Natural killer cell (primary cell): ENCODE measurements at regions not wholly inside any gene's neighbourhood (a gene's known extent, or its start where the extent isn't known, plus 50 kb on each side); places are given as distances from the start of the nearest gene placed in this dataset.

Experiments
- ATAC-seq, 3 donors: fragments of 150-1000 bp in 2 of 3; fragments of 200-7000 bp in 1 of 3; cut with Tn5 transposase; 1 replicate in 1 of 3; 2 replicates in 2 of 3; pipeline ENCODE4 v1.10.0; 2021; ENCODE audit warnings: mild to moderate bottlenecking in 2 of 3, moderate library complexity in 2 of 3
- DNase-seq, 2 donors: peaks; one replicate each; pipeline versions ENCODE4 v3.0.0 to v3.0.0-alpha.2; 2013 to 2021; ENCODE audit warnings: mixed read lengths in 1 of 2
- H3K27ac ChIP-seq: one replicate; pipeline ENCODE4 v1.5.1; 2013; ENCODE audit warnings: mild to moderate bottlenecking, low read length
- H3K27me3 ChIP-seq: one replicate; pipeline ENCODE4 v1.6.1; 2013; ENCODE audit warnings: low read length; ENCODE audit not compliant: control insufficient read depth, insufficient read depth
- H3K36me3 ChIP-seq: one replicate; pipeline ENCODE4 v1.6.1; 2013; ENCODE audit warnings: low read length; ENCODE audit not compliant: control insufficient read depth, insufficient read depth
- H3K4me1 ChIP-seq: one replicate; pipeline ENCODE4 v1.6.1; 2013; ENCODE audit warnings: low read length; ENCODE audit not compliant: control insufficient read depth, insufficient read depth
- H3K4me3 ChIP-seq: one replicate; pipeline ENCODE4 v1.5.1; 2013; ENCODE audit warnings: low read length
- H3K9me3 ChIP-seq: one replicate; pipeline ENCODE4 v1.6.1; 2013; ENCODE audit warnings: low read length; ENCODE audit not compliant: control insufficient read depth, insufficient read depth
- H3K27ac Mint-ChIP-seq, 2 donors: one replicate each; pipeline ENCODE4 v1.8.0; 2022; ENCODE audit warnings: mild to moderate bottlenecking in 2 of 2, mixed read lengths in 2 of 2, moderate library complexity in 1 of 2
- H3K27me3 Mint-ChIP-seq, 2 donors: one replicate each; pipeline ENCODE4 v1.8.0; 2022; ENCODE audit warnings: low read depth in 2 of 2, mixed read lengths in 2 of 2
- H3K36me3 Mint-ChIP-seq: one replicate; pipeline ENCODE4 v1.8.0; 2022; ENCODE audit warnings: mixed read lengths
- H3K4me1 Mint-ChIP-seq, 2 donors: one replicate each; pipeline ENCODE4 v1.8.0; 2022; ENCODE audit warnings: mixed read lengths in 2 of 2
- H3K4me3 Mint-ChIP-seq: one replicate; pipeline ENCODE4 v1.8.0; 2022; ENCODE audit warnings: mild to moderate bottlenecking, moderate library complexity, mixed read lengths
- H3K9me3 Mint-ChIP-seq, 2 donors: one replicate each; pipeline ENCODE4 v1.8.0; 2022; ENCODE audit warnings: mixed read lengths in 2 of 2
- WGBS: methylation state at CpG from one replicate; pipeline ENCODE4 v1.1.7; 2013; ENCODE audit warnings: missing lambda C conversion rate; ENCODE audit not compliant: insufficient coverage; 5-methylcytosine and 5-hydroxymethylcytosine counted together
- intact Hi-C: fragments of 100-400 bp; cut with micrococcal nuclease; formaldehyde crosslinking; loops from one replicate; pipeline ENCODE4 v1.14.2; 2022
- TF ChIP-seq, protein P1 (sequence below): fragments of 200-600 bp; IDR thresholded peaks from one replicate; pipeline ENCODE4 v1.8.0; 2022; ENCODE audit warnings: antibody characterized with exemption

DNA sequence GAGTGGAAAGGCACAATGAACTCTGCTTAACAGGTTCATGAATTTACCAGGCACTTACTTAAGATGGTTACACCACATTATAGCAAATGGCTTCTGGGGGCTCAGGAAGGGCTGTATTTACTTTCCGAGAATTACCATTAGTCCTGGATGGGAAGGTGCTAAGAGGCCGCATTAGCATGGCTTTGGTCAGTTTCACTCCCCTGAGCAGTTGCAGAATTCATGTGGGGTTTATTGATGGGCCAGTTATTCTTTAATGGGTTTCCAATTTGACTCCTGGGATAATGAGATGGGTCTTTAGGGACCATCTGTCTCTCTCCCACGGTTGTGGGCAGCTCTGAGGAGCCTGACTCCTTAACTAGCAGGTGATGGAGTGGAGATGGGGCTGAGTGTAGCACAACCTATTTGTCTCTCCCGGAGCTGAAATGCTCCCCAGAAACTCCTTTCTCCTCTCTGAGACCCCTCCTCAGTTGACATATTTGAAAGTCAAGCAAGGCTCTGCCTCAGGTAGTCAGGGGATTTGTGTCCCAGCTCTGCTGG lies 652.5 kb downstream of the HS3ST4 start:
- no peaks in the 10 kb centered on the region for H3K36me3 ChIP-seq
- no peak overlapping the region for H3K4me3 ChIP-seq

DNA sequence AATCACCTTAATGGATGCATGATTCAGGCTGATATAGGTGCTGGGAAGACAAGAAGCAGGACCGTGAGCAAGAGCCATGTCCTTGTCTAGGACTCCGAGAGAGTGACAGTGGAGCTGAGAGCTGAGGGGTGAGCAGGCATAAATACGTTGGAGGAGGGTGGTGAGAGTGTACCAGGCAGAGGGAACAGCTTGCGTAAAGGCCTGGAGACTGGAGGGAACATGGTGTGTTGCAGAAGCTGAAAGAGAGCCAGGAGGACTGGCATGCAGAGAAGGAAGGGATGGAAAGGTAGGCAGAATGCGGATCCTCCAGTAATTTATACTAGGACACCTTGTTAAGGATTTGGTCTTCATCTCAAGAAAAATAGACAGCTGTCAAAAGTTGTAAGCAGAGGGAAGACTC lies 653.2 kb downstream of the HS3ST4 start:
- H3K27ac Mint-ChIP-seq: no peak overlapping the region
- no peak for ATAC-seq
- WGBS: 84% methylated on average over 5 of the region's 5 CpGs
- H3K27me3 Mint-ChIP-seq: peaks cover 3 to 7% of the 10 kb centered on the region in 2 donors
- DNase-seq: no peak
- no peak overlapping the region for H3K4me3 Mint-ChIP-seq
- H3K27me3 ChIP-seq: no peaks in the 10 kb centered on the region
- TF ChIP-seq, protein P1, sequence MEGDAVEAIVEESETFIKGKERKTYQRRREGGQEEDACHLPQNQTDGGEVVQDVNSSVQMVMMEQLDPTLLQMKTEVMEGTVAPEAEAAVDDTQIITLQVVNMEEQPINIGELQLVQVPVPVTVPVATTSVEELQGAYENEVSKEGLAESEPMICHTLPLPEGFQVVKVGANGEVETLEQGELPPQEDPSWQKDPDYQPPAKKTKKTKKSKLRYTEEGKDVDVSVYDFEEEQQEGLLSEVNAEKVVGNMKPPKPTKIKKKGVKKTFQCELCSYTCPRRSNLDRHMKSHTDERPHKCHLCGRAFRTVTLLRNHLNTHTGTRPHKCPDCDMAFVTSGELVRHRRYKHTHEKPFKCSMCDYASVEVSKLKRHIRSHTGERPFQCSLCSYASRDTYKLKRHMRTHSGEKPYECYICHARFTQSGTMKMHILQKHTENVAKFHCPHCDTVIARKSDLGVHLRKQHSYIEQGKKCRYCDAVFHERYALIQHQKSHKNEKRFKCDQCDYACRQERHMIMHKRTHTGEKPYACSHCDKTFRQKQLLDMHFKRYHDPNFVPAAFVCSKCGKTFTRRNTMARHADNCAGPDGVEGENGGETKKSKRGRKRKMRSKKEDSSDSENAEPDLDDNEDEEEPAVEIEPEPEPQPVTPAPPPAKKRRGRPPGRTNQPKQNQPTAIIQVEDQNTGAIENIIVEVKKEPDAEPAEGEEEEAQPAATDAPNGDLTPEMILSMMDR: no peak
- no peak overlapping the region for H3K27ac ChIP-seq
- peaks cover 0 to 2% of the 10 kb centered on the region in 2 donors for H3K9me3 Mint-ChIP-seq
- H3K4me3 ChIP-seq: no peak overlapping the region
- H3K9me3 ChIP-seq: no peaks in the 10 kb centered on the region
- no peaks in the 10 kb centered on the region for H3K4me1 Mint-ChIP-seq
- H3K4me1 ChIP-seq: no peaks in the 10 kb centered on the region
- H3K36me3 ChIP-seq: no peaks in the 10 kb centered on the region
- intact Hi-C loops: no loop called here
- H3K36me3 Mint-ChIP-seq: no peaks in the 10 kb centered on the region

More for the DNA sequence above, 652.5 kb downstream of the HS3ST4 start:
- TF ChIP-seq, protein P1: no peak
- peaks cover 3 to 7% of the 10 kb centered on the region in 2 donors for H3K27me3 Mint-ChIP-seq
- no peak overlapping the region for H3K4me3 Mint-ChIP-seq
- no peak overlapping the region for H3K27ac Mint-ChIP-seq
- H3K27me3 ChIP-seq: no peaks in the 10 kb centered on the region
- H3K4me1 ChIP-seq: no peaks in the 10 kb centered on the region
- no peak for ATAC-seq
- intact Hi-C loops: no loop called here
- no peak for DNase-seq
- no peak overlapping the region for H3K27ac ChIP-seq
- 67% methylated on average over 4 of the region's 4 CpGs for WGBS
- no peaks in the 10 kb centered on the region for H3K36me3 Mint-ChIP-seq
- H3K9me3 ChIP-seq: no peaks in the 10 kb centered on the region
- H3K4me1 Mint-ChIP-seq: no peaks in the 10 kb centered on the region
- H3K9me3 Mint-ChIP-seq: peaks cover 0 to 2% of the 10 kb centered on the region in 2 donors

DNA sequence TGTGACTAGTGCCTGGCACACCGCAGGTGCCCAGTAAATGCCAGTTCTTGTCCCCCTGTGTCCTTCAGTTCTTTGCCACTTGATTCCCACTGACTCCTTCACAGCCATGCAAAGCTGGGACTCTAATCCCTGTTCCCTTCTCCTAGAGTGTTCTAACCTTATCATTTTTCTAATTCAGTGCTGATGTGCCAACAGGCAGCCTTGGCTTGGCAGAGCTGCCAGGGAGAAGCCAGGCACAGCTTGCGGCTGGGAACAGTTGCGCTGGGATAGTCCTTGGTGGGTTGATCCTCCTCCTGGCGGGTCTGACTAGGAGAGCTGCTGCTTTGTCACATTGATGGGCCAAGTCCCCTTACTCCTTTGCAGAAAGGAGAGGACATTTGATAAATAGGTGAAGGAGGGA lies 654.2 kb downstream of the HS3ST4 start:
- WGBS: 94% methylated on average over 4 of the region's 4 CpGs
- peaks cover 3 to 7% of the 10 kb centered on the region in 2 donors for H3K27me3 Mint-ChIP-seq

More for the DNA sequence above, 654.2 kb downstream of the HS3ST4 start:
- Mint-ChIP-seq H3K36me3 (no peaks in the 10 kb centered on the region), H3K27ac (no peak overlapping the region), H3K4me3 (no peak overlapping the region), H3K4me1 (no peaks in the 10 kb centered on the region), H3K9me3 (peaks cover 0 to 2% of the 10 kb centered on the region in 2 donors)
- no peak for DNase-seq
- Histone ChIP-seq H3K4me3 (no peak overlapping the region), H3K27me3 (no peaks in the 10 kb centered on the region), H3K9me3 (no peaks in the 10 kb centered on the region), H3K27ac (no peak overlapping the region), H3K4me1 (no peaks in the 10 kb centered on the region), H3K36me3 (no peaks in the 10 kb centered on the region)
- TF ChIP-seq, protein P1: no peak
- no peak for ATAC-seq
- intact Hi-C loops: no loop called here
